H9 (cell line): ENCODE measurements at regions not wholly inside any gene's neighbourhood (a gene's known extent, or its start where the extent isn't known, plus 50 kb on each side); places are given as distances from the start of the nearest gene placed in this dataset.

Experiments
- DNase-seq: peaks from one replicate; pipeline ENCODE4 v3.0.0-alpha.2; 2017
- H2AFZ ChIP-seq: one replicate; pipeline ENCODE4 v1.6.1; 2013; ENCODE audit warnings: mild to moderate bottlenecking, low read length, control low read depth, moderate library complexity
- H2AK5ac ChIP-seq: 2 replicates; pipeline ENCODE4 v1.6.1; 2013; ENCODE audit warnings: low read length, control low read depth, mixed read lengths; ENCODE audit not compliant: insufficient read length
- H2BK120ac ChIP-seq: one replicate; pipeline ENCODE4 v1.6.1; 2013; ENCODE audit warnings: low read depth, mild to moderate bottlenecking, low read length, control low read depth, inconsistent platforms; ENCODE audit not compliant: poor library complexity, severe bottlenecking
- H2BK12ac ChIP-seq: 2 replicates; pipeline ENCODE4 v1.6.1; 2013; ENCODE audit warnings: low read length, control low read depth, mixed read lengths, low read depth; ENCODE audit not compliant: insufficient read length
- H2BK15ac ChIP-seq: 2 replicates; pipeline ENCODE4 v1.6.1; 2013; ENCODE audit warnings: low read depth, low read length, control low read depth
- H2BK20ac ChIP-seq: one replicate; pipeline ENCODE4 v1.6.1; 2013; ENCODE audit warnings: low read depth, mild to moderate bottlenecking, low read length, control low read depth, inconsistent platforms; ENCODE audit not compliant: poor library complexity, severe bottlenecking
- H2BK5ac ChIP-seq: 2 replicates; pipeline ENCODE4 v1.6.1; 2013; ENCODE audit warnings: low read length, control low read depth, mixed read lengths; ENCODE audit not compliant: insufficient read length
- H3K14ac ChIP-seq: 2 replicates; pipeline ENCODE4 v1.6.1; 2013; ENCODE audit warnings: low read length, control low read depth; ENCODE audit not compliant: insufficient read depth
- H3K18ac ChIP-seq: 2 replicates; pipeline ENCODE4 v1.6.1; 2013; ENCODE audit warnings: low read depth, mild to moderate bottlenecking, mixed read lengths, low read length, control low read depth; ENCODE audit not compliant: insufficient read length
- H3K23ac ChIP-seq: 2 replicates; pipeline ENCODE4 v1.6.1; 2013; ENCODE audit warnings: low read length, control low read depth, mixed read lengths, low read depth; ENCODE audit not compliant: insufficient read length
- H3K23me2 ChIP-seq: 2 replicates; pipeline ENCODE4 v1.6.1; 2013; ENCODE audit warnings: low read depth, mild to moderate bottlenecking, mixed read lengths, low read length, control low read depth; ENCODE audit not compliant: insufficient read length, poor library complexity, severe bottlenecking
- H3K27ac ChIP-seq: 2 replicates; pipeline ENCODE4 v1.5.1; 2013; ENCODE audit warnings: low read length, control low read depth, mixed read lengths, low read depth; ENCODE audit not compliant: insufficient read length
- H3K27me3 ChIP-seq: 2 replicates; pipeline ENCODE4 v1.6.1; 2013; ENCODE audit warnings: low read length, control low read depth, inconsistent platforms; ENCODE audit not compliant: insufficient read depth
- H3K4ac ChIP-seq: 2 replicates; pipeline ENCODE4 v1.6.1; 2013; ENCODE audit warnings: low read depth, mild to moderate bottlenecking, control low read depth, inconsistent platforms, low read length, moderate library complexity
- H3K4me1 ChIP-seq: 2 replicates; pipeline ENCODE4 v1.6.1; 2013; ENCODE audit warnings: low read length, control low read depth, inconsistent platforms; ENCODE audit not compliant: insufficient read depth
- H3K4me2 ChIP-seq: 2 replicates; pipeline ENCODE4 v1.6.1; 2013; ENCODE audit warnings: low read length, control low read depth, mixed read lengths; ENCODE audit not compliant: insufficient read length, insufficient read depth
- H3K56ac ChIP-seq: 2 replicates; pipeline ENCODE4 v1.6.1; 2013; ENCODE audit warnings: low read depth, mild to moderate bottlenecking, mixed read lengths, low read length, control low read depth; ENCODE audit not compliant: insufficient read length
- H3K79me1 ChIP-seq: 2 replicates; pipeline ENCODE4 v1.6.1; 2013; ENCODE audit warnings: low read depth, mild to moderate bottlenecking, moderate library complexity, low read length, control low read depth, inconsistent platforms; ENCODE audit not compliant: insufficient read depth, poor library complexity, severe bottlenecking
- H3K79me2 ChIP-seq: 2 replicates; pipeline ENCODE4 v1.6.1; 2013; ENCODE audit warnings: low read length, control low read depth, inconsistent platforms; ENCODE audit not compliant: insufficient read depth
- H3K9ac ChIP-seq: 2 replicates; pipeline ENCODE4 v1.6.1; 2013; ENCODE audit warnings: low read length, control low read depth, mixed read lengths; ENCODE audit not compliant: insufficient read length; ENCODE audit errors: extremely low read depth
- H3K9me3 ChIP-seq: one replicate; pipeline ENCODE4 v1.6.1; 2013; ENCODE audit warnings: low read depth, low read length, inconsistent platforms; ENCODE audit not compliant: control insufficient read depth
- H3T11ph ChIP-seq: one replicate; pipeline ENCODE4 v1.6.1; 2013; ENCODE audit warnings: mild to moderate bottlenecking, low read length, control low read depth, inconsistent platforms
- H4K20me1 ChIP-seq: one replicate; pipeline ENCODE4 v1.6.1; 2013; ENCODE audit not compliant: control insufficient read depth, insufficient read length, insufficient read depth
- H4K5ac ChIP-seq: 2 replicates; pipeline ENCODE4 v1.6.1; 2013; ENCODE audit warnings: low read depth, mild to moderate bottlenecking, mixed read lengths, low read length, control low read depth; ENCODE audit not compliant: insufficient read length
- H4K8ac ChIP-seq: replicated peaks from 2 replicates; pipeline ENCODE4 v1.6.1; 2013; ENCODE audit warnings: low read length, control low read depth, mixed read lengths, low read depth; ENCODE audit not compliant: insufficient read length
- H4K91ac ChIP-seq: 2 replicates; pipeline ENCODE4 v1.6.1; 2013; ENCODE audit warnings: low read depth, mild to moderate bottlenecking, moderate library complexity, mixed read lengths, low read length, control low read depth; ENCODE audit not compliant: insufficient read length
- H3K27ac Mint-ChIP-seq, 3 experiments: 2 replicates in 2 of 3; 3 replicates in 1 of 3; pipeline ENCODE4 v1.8.0; 2020 to 2021; ENCODE audit warnings: mixed read lengths in 3 of 3, mild to moderate bottlenecking in 1 of 3, moderate library complexity in 1 of 3
- H3K27me3 Mint-ChIP-seq: 2 replicates; pipeline ENCODE4 v1.8.0; 2021; ENCODE audit warnings: low read depth, mild to moderate bottlenecking, moderate library complexity, mixed read lengths
- H3K36me3 Mint-ChIP-seq, 3 experiments: 2 replicates in 2 of 3; 3 replicates in 1 of 3; pipeline ENCODE4 v1.8.0; 2020 to 2021; ENCODE audit warnings: low read depth in 3 of 3, mixed read lengths in 3 of 3; ENCODE audit not compliant: insufficient read depth in 1 of 3
- H3K4me1 Mint-ChIP-seq, 2 experiments: 2 replicates each; pipeline ENCODE4 v1.8.0; 2020; ENCODE audit warnings: mixed read lengths in 2 of 2
- H3K4me3 Mint-ChIP-seq, 2 experiments: 2 replicates in 1 of 2; 3 replicates in 1 of 2; pipeline ENCODE4 v1.8.0; 2020 to 2021; ENCODE audit warnings: mild to moderate bottlenecking in 2 of 2, mixed read lengths in 2 of 2, moderate library complexity in 1 of 2
- H3K9me3 Mint-ChIP-seq, 2 experiments: 2 replicates in 1 of 2; 3 replicates in 1 of 2; pipeline ENCODE4 v1.8.0; 2020; ENCODE audit warnings: mild to moderate bottlenecking in 2 of 2, mixed read lengths in 2 of 2, moderate library complexity in 1 of 2
- CTCF ChIP-seq: fragments of 200-600 bp; sonication (generic); conservative IDR thresholded peaks from 3 replicates; pipeline ENCODE4 v1.8.0; 2021; ENCODE audit warnings: antibody characterized with exemption, mild to moderate bottlenecking
- WGBS: extraction: QIAGEN DNeasy Blood & Tissue Kit; methylation state at CpG from one replicate; pipeline ENCODE4 v1.1.7; 2013; ENCODE audit warnings: missing lambda C conversion rate, low lambda C conversion rate, mixed read lengths; ENCODE audit not compliant: insufficient read length; ENCODE audit errors: extremely low coverage; 5-methylcytosine and 5-hydroxymethylcytosine counted together

- peaks cover 20 to 33% of the 10 kb centered on the region in 2 experiments for H3K4me1 Mint-ChIP-seq
- peaks cover 15% of the 10 kb centered on the region for H3K27me3 Mint-ChIP-seq
- no peak overlapping the region for H3K9ac ChIP-seq
Observed at GRCh38 chr19:32038021-32038920, 307.1 kb upstream of the ZNF507 start.

More at GRCh38 chr19:32038021-32038920, 307.1 kb upstream of the ZNF507 start:
- no peak for DNase-seq
- Histone ChIP-seq H3K23me2 (peaks cover 4% of the 10 kb centered on the region), H4K8ac (no peak overlapping the region), H2AK5ac (no peak overlapping the region), H4K91ac (no peak overlapping the region), H2BK5ac (no peak overlapping the region), H4K20me1 (no peaks in the 10 kb centered on the region), H3T11ph (no peak overlapping the region), H3K4ac (no peak overlapping the region), H3K79me1 (no peaks in the 10 kb centered on the region), H2BK12ac (no peak overlapping the region), H2BK20ac (no peak overlapping the region), H3K18ac (no peak overlapping the region), H3K9me3 (no peaks in the 10 kb centered on the region), H2AFZ (no peak overlapping the region), H2BK120ac (no peak overlapping the region), H3K27ac (no peak overlapping the region), H4K5ac (no peak overlapping the region), H2BK15ac (no peak overlapping the region), H3K79me2 (no peaks in the 10 kb centered on the region), H3K23ac (no peak overlapping the region), H3K4me2 (no peak overlapping the region), H3K27me3 (no peaks in the 10 kb centered on the region), H3K4me1 (peaks cover 2% of the 10 kb centered on the region; the same call in 1 of the 2 replicates), H3K56ac (no peak overlapping the region), H3K14ac (no peak overlapping the region)
- Mint-ChIP-seq H3K36me3 (no peaks in the 10 kb centered on the region), H3K27ac (no peak overlapping the region; a peak in 1 of 7 replicates), H3K4me3 (no peak overlapping the region), H3K9me3 (no peaks in the 10 kb centered on the region)
- TF ChIP-seq CTCF: no peak
- WGBS: no CpG with 5 or more reads among the region's 13 CpGs
